Mesothelial cell of epicardium (in vitro differentiated cells): ENCODE measurements at regions not wholly inside any gene's neighbourhood (a gene's known extent, or its start where the extent isn't known, plus 50 kb on each side); places are given as distances from the start of the nearest gene placed in this dataset.
"Not testable (repeated sequence)": the region's sequence is repeated elsewhere in the genome, so short reads cannot be mapped to it uniquely, and the experiment has no call there.

Experiments used
- DNase-seq, 2 experiments: peaks; one replicate each; pipeline ENCODE4 v3.0.0; 2021; ENCODE audit warnings: low spot score in 2 of 2; ENCODE audit not compliant: unreplicated experiment in 2 of 2
- H3K27ac Mint-ChIP-seq: 2 replicates; pipeline ENCODE4 v1.8.0; 2021; ENCODE audit warnings: mixed read lengths
- H3K27me3 Mint-ChIP-seq: 2 replicates; pipeline ENCODE4 v1.8.0; 2021; ENCODE audit warnings: low read depth, mixed read lengths
- H3K36me3 Mint-ChIP-seq: 2 replicates; pipeline ENCODE4 v1.8.0; 2021; ENCODE audit warnings: mixed read lengths
- H3K4me1 Mint-ChIP-seq: 2 replicates; pipeline ENCODE4 v1.8.0; 2021; ENCODE audit warnings: mixed read lengths
- H3K4me3 Mint-ChIP-seq: 2 replicates; pipeline ENCODE4 v1.8.0; 2021; ENCODE audit warnings: mild to moderate bottlenecking, moderate library complexity, mixed read lengths
- H3K9me3 Mint-ChIP-seq: 2 replicates; pipeline ENCODE4 v1.8.0; 2021; ENCODE audit warnings: mixed read lengths
- TF ChIP-seq, protein P1 (sequence below): fragments of 200-600 bp; sonication (generic); IDR thresholded peaks from one replicate; pipeline ENCODE4 v1.5.0; 2021; ENCODE audit warnings: antibody characterized with exemption; ENCODE audit not compliant: unreplicated experiment

DNA sequence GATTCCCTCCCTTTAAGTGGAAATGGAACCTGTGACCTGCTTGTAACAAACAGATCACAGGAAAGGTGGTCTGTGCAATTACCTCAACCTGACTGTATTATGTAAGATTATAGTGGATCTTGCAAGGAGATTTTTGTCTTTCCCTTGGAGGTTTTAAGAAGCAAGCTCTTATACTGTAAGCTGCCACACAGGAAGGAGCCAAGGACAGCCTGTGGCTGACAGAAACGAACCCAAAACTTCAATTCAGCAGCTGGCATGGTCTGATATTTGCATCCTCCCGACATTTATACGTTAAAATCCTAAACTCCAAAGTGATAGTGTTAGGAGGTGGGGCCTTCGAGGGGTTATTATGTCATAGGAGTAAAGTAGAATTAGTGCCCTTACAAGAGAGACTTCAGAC, 711.8 kb upstream of the CTNND2 start:
- Mint-ChIP-seq H3K4me3 (no peak overlapping the region), H3K4me1 (peaks cover 9% of the 10 kb centered on the region), H3K27ac (no peak overlapping the region), H3K36me3 (no peaks in the 10 kb centered on the region), H3K9me3 (peaks cover 47% of the 10 kb centered on the region), H3K27me3 (no peaks in the 10 kb centered on the region)
- TF ChIP-seq, protein P1, sequence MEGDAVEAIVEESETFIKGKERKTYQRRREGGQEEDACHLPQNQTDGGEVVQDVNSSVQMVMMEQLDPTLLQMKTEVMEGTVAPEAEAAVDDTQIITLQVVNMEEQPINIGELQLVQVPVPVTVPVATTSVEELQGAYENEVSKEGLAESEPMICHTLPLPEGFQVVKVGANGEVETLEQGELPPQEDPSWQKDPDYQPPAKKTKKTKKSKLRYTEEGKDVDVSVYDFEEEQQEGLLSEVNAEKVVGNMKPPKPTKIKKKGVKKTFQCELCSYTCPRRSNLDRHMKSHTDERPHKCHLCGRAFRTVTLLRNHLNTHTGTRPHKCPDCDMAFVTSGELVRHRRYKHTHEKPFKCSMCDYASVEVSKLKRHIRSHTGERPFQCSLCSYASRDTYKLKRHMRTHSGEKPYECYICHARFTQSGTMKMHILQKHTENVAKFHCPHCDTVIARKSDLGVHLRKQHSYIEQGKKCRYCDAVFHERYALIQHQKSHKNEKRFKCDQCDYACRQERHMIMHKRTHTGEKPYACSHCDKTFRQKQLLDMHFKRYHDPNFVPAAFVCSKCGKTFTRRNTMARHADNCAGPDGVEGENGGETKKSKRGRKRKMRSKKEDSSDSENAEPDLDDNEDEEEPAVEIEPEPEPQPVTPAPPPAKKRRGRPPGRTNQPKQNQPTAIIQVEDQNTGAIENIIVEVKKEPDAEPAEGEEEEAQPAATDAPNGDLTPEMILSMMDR: no peak
- DNase-seq: no peak

DNA sequence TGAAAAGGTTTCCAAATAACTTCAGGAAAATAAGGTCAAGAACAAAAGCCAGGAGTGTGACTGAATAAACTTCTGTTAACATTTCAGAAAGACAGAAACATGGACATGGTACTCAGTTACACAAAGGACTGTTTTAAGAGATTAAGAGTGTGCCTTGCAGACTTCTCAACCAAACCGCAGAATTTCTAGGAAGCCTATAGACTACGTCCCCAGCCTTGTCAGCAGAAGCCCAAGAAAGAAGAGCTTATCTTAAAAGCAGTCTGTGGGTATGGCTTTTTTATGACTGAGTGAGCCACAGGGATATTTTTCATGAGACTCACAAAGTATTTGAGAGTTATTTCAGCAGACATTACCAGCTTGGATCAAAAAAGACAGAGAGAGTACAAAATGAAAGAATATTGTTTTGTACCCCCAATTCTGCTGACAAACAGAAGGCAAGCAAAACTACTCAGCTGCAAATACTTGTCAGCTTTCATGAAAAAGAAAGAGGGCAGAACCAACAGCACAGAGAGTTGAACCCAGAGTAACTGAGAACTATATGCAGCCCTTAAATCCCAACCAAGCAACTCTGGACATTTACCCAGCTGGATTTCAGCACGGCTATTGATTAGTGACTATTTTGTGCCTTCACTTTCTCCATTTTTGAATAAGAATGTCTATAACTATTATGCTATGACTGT, 711.0 kb upstream of the CTNND2 start:
- Mint-ChIP-seq H3K36me3 (no peaks in the 10 kb centered on the region), H3K4me3 (no peak overlapping the region), H3K4me1 (peaks cover 9% of the 10 kb centered on the region), H3K9me3 (peaks cover 44% of the 10 kb centered on the region), H3K27me3 (no peaks in the 10 kb centered on the region), H3K27ac (no peak overlapping the region)
- DNase-seq: no peak
- TF ChIP-seq, protein P1: no peak

DNA sequence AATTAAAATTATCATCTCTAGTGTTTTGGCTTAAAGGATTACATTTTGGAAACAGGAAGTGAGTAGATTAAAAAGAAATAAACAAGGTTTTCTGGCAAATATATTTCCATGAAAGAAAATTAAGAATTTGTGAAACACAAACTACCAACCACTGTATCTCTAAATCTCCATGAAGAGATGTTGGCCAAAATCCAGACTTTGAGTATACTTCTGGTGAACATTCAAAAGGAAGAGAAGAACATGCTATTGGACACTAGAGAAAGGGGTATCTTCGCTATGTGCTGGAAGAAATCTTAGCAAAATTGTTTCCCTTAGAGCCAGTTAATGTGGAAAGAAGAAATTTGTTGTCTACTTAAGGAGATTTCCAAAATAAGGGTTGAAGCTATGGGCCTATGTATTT, 710.4 kb upstream of the CTNND2 start:
- H3K27me3 Mint-ChIP-seq: no peaks in the 10 kb centered on the region
- peaks cover 44% of the 10 kb centered on the region for H3K9me3 Mint-ChIP-seq
- no peaks in the 10 kb centered on the region for H3K36me3 Mint-ChIP-seq
- no peak for DNase-seq
- H3K4me1 Mint-ChIP-seq: peaks cover 9% of the 10 kb centered on the region
- TF ChIP-seq, protein P1: no peak
- H3K4me3 Mint-ChIP-seq: no peak overlapping the region
- H3K27ac Mint-ChIP-seq: no peak overlapping the region

DNA sequence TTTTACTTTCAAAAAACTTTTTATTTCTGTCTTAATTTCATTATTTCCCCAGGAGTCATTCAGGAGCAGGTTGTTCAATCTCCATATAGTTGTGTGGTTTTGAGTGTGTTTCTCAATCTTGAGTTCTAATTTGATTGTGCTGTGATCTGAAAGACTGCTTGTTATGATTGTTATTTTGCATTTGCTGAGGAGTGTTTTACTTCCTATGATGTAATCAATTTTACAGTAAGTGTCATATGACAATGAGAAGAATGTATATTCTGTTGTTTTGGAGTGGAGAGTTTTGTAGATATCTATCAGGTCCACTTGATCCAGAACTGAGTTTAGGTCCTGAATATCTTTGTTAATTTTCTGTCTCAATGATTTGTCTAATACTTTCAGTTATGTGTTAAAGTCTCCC, 706.9 kb upstream of the CTNND2 start:
- peaks cover 44% of the 10 kb centered on the region for H3K9me3 Mint-ChIP-seq
- no peak overlapping the region for H3K4me3 Mint-ChIP-seq
- H3K27me3 Mint-ChIP-seq: no peaks in the 10 kb centered on the region
- TF ChIP-seq, protein P1: no peak
- DNase-seq: no peak
- H3K4me1 Mint-ChIP-seq: peaks cover 9% of the 10 kb centered on the region
- no peak overlapping the region for H3K27ac Mint-ChIP-seq
- no peaks in the 10 kb centered on the region for H3K36me3 Mint-ChIP-seq

DNA sequence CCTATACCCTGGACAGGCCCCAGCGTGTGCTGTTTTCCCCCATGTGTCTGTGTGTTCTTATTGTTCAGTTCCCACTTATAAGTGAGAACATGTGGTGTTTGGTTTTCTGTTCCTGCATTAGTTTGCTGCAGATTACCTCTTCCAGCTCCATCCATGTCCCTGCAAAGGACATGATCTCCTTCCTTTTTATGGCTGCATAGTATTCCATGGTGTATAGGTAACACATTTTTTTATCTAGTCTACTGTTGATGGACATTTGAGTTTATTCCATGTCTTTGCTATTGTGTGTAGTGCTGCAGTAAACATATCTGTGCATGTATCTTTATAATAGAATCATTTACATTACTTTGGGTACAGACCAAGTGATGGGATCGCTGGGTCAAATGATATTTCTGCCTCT, 703.6 kb upstream of the CTNND2 start:
- peaks cover 44% of the 10 kb centered on the region for H3K9me3 Mint-ChIP-seq
- H3K36me3 Mint-ChIP-seq, H3K27ac Mint-ChIP-seq, DNase-seq, H3K27me3 Mint-ChIP-seq, H3K4me1 Mint-ChIP-seq, H3K4me3 Mint-ChIP-seq: not testable (repeated sequence)

DNA sequence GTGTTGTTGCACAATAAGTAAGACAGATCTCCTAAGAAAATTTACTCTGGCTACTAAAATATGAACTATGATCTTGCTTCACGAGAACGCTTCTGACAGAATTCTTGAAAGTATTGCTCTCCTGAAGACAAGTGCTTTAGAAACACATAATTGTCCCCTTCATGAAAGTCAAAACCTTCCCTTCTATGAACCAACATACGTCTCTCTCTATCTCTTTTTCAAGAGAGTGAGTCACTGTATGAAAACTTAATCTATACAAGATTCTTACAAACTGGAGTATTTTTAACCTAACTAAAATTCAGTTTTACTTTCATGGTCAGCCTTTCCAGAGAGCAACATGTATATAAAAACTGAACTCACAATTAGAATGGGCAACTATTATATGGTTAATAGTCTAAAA, 688.0 kb upstream of the CTNND2 start:
- TF ChIP-seq, protein P1: no peak
- H3K9me3 Mint-ChIP-seq: no peaks in the 10 kb centered on the region
- H3K27ac Mint-ChIP-seq: no peak overlapping the region

More for the DNA sequence above, 688.0 kb upstream of the CTNND2 start:
- H3K36me3 Mint-ChIP-seq: no peaks in the 10 kb centered on the region
- no peak overlapping the region for H3K4me3 Mint-ChIP-seq
- no peaks in the 10 kb centered on the region for H3K27me3 Mint-ChIP-seq
- H3K4me1 Mint-ChIP-seq: no peaks in the 10 kb centered on the region
- DNase-seq: no peak
